ENCODE measurements at regions not wholly inside any gene's neighbourhood (a gene's known extent, or its start where the extent isn't known, plus 50 kb on each side); places are given as distances from the start of the nearest gene placed in this dataset.

GRCh38 chr16:79386299-79386698, 214.2 kb downstream of the MAF start:
- CTCF ChIA-PET = no interaction called here
- DNase-seq (ENCODE audit: low read depth, low spot score) = no peak
- no peaks in the 10 kb centered on the region for H3K27me3 ChIP-seq (ENCODE audit: control insufficient read depth, insufficient read depth, low read length)
- POLR2A ChIA-PET = no interaction called here
- ATAC-seq = no peak
- no peak overlapping the region for H3K4me3 ChIP-seq (ENCODE audit: low read depth in 2 of 2, low read length in 2 of 2)
- no peak overlapping the region for H3K27ac ChIP-seq (ENCODE audit: low read length)
- H3K9me3 ChIP-seq (ENCODE audit: control insufficient read depth, insufficient read depth, low read depth, low read length) = no peaks in the 10 kb centered on the region
- intact Hi-C loops (cut with micrococcal nuclease; ENCODE audit: unreplicated experiment) = loop anchor here (5.0 kb wide), 1 partner anchor 381 kb away; no protein-coding TSS in a partner anchor
- no peaks in the 10 kb centered on the region for H3K4me1 ChIP-seq (ENCODE audit: control insufficient read depth, insufficient read depth, low read length)
- H3K36me3 ChIP-seq (ENCODE audit: control insufficient read depth, insufficient read depth, low read length) = no peaks in the 10 kb centered on the region
- in situ Hi-C loops (cut with HindIII; ENCODE audit: low pct_unique_long_range_greater_than_20kb, low sequenced_read_pairs) = no loop called here
- TF ChIP-seq POLR2AphosphoS5 (IDR thresholded peaks at IDR 0.05; ENCODE audit: low read depth, low read length) (no peak), SIN3A (IDR thresholded peaks at IDR 0.05; ENCODE audit: borderline replicate concordance, insufficient read depth, low read depth, low read length) (no peak), TCF7L2 (IDR thresholded peaks at IDR 0.05; ENCODE audit: low read depth, low read length) (no peak)
- TF ChIP-seq, protein P1, sequence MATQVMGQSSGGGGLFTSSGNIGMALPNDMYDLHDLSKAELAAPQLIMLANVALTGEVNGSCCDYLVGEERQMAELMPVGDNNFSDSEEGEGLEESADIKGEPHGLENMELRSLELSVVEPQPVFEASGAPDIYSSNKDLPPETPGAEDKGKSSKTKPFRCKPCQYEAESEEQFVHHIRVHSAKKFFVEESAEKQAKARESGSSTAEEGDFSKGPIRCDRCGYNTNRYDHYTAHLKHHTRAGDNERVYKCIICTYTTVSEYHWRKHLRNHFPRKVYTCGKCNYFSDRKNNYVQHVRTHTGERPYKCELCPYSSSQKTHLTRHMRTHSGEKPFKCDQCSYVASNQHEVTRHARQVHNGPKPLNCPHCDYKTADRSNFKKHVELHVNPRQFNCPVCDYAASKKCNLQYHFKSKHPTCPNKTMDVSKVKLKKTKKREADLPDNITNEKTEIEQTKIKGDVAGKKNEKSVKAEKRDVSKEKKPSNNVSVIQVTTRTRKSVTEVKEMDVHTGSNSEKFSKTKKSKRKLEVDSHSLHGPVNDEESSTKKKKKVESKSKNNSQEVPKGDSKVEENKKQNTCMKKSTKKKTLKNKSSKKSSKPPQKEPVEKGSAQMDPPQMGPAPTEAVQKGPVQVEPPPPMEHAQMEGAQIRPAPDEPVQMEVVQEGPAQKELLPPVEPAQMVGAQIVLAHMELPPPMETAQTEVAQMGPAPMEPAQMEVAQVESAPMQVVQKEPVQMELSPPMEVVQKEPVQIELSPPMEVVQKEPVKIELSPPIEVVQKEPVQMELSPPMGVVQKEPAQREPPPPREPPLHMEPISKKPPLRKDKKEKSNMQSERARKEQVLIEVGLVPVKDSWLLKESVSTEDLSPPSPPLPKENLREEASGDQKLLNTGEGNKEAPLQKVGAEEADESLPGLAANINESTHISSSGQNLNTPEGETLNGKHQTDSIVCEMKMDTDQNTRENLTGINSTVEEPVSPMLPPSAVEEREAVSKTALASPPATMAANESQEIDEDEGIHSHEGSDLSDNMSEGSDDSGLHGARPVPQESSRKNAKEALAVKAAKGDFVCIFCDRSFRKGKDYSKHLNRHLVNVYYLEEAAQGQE (IDR thresholded peaks at IDR 0.05; ENCODE audit: insufficient read depth in 1 of 2, low read depth in 2 of 2, low read length in 1 of 2) = no peak
- TF ChIP-seq, protein P2, sequence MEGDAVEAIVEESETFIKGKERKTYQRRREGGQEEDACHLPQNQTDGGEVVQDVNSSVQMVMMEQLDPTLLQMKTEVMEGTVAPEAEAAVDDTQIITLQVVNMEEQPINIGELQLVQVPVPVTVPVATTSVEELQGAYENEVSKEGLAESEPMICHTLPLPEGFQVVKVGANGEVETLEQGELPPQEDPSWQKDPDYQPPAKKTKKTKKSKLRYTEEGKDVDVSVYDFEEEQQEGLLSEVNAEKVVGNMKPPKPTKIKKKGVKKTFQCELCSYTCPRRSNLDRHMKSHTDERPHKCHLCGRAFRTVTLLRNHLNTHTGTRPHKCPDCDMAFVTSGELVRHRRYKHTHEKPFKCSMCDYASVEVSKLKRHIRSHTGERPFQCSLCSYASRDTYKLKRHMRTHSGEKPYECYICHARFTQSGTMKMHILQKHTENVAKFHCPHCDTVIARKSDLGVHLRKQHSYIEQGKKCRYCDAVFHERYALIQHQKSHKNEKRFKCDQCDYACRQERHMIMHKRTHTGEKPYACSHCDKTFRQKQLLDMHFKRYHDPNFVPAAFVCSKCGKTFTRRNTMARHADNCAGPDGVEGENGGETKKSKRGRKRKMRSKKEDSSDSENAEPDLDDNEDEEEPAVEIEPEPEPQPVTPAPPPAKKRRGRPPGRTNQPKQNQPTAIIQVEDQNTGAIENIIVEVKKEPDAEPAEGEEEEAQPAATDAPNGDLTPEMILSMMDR (IDR thresholded peaks at IDR 0.05) = no peak
- BruUV-seq (replicated peaks) = no TSS peak

- no TSS peak for BruUV-seq (replicated peaks)
- POLR2A ChIA-PET = no interaction called here
Measured at GRCh38 chr16:79381603-79382042, 218.9 kb downstream of the MAF start.

More at GRCh38 chr16:79381603-79382042, 218.9 kb downstream of the MAF start:
- intact Hi-C loops (cut with micrococcal nuclease; ENCODE audit: unreplicated experiment) = no loop called here
- no peaks in the 10 kb centered on the region for H3K9me3 ChIP-seq (ENCODE audit: control insufficient read depth, insufficient read depth, low read depth, low read length)
- DNase-seq (ENCODE audit: low read depth, low spot score) (no peak), ATAC-seq (no peak)
- in situ Hi-C loops (cut with HindIII; ENCODE audit: low pct_unique_long_range_greater_than_20kb, low sequenced_read_pairs) = no loop called here
- no peak overlapping the region for H3K4me3 ChIP-seq (ENCODE audit: low read depth in 2 of 2, low read length in 2 of 2)
- no peak overlapping the region for H3K27ac ChIP-seq (ENCODE audit: low read length)
- CTCF ChIA-PET = no interaction called here
- no peaks in the 10 kb centered on the region for H3K27me3 ChIP-seq (ENCODE audit: control insufficient read depth, insufficient read depth, low read length)
- no peaks in the 10 kb centered on the region for H3K4me1 ChIP-seq (ENCODE audit: control insufficient read depth, insufficient read depth, low read length)
- TF ChIP-seq, protein P2 (IDR thresholded peaks at IDR 0.05) = no peak
- TF ChIP-seq TCF7L2 (IDR thresholded peaks at IDR 0.05; ENCODE audit: low read depth, low read length) (no peak), SIN3A (IDR thresholded peaks at IDR 0.05; ENCODE audit: borderline replicate concordance, insufficient read depth, low read depth, low read length) (no peak), POLR2AphosphoS5 (IDR thresholded peaks at IDR 0.05; ENCODE audit: low read depth, low read length) (no peak)
- TF ChIP-seq, protein P1 (IDR thresholded peaks at IDR 0.05; ENCODE audit: insufficient read depth in 1 of 2, low read depth in 2 of 2, low read length in 1 of 2) = no peak
- no peaks in the 10 kb centered on the region for H3K36me3 ChIP-seq (ENCODE audit: control insufficient read depth, insufficient read depth, low read length)
